ENCODE measurements at regions not wholly inside any gene's neighbourhood (a gene's known extent, or its start where the extent isn't known, plus 50 kb on each side); places are given as distances from the start of the nearest gene placed in this dataset.
"Not testable (repeated sequence)": the region's sequence is repeated elsewhere in the genome, so short reads cannot be mapped to it uniquely, and the experiment has no call there.

DNA sequence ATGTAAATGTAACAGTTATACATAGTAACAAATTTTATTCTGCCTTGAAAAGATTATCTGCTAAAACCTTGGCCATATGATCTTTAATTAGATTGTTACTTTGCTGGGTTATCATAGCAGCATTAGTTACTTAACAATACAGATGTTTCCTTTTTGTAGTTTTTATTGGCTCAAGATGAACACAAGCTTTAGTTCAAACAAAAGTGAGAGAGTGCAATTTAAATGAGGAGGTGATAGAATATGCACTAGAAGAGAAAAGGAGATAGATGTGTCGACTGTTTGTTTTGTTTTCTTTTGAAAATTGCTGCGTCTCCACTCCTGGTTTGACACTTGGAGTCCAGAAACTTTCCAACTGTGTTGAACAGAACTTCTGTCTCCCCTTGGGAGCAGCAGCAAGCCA is 91.4 kb upstream of the CAV2 start:
- no peak for DNase-seq
- peaks cover 35% of the 10 kb centered on the region for H3K27me3 Mint-ChIP-seq
- no peaks in the 10 kb centered on the region for H3K9me3 Mint-ChIP-seq
- H3K27ac Mint-ChIP-seq: no peak overlapping the region
- H3K4me3 Mint-ChIP-seq: no peak overlapping the region
- no peaks in the 10 kb centered on the region for H3K4me1 Mint-ChIP-seq (ENCODE audit: low read depth)
- no peaks in the 10 kb centered on the region for H3K36me3 Mint-ChIP-seq (ENCODE audit: low read depth)

GRCh38 chr7:116408831-116409453 is 90.6 kb upstream of the CAV2 start:
- DNase-seq; H3K36me3 Mint-ChIP-seq (ENCODE audit: low read depth): not testable (repeated sequence)

GRCh38 chr7:116410694-116411093 is 88.8 kb upstream of the CAV2 start:
- not testable (repeated sequence) for H3K4me1 Mint-ChIP-seq (ENCODE audit: low read depth); H3K36me3 Mint-ChIP-seq (ENCODE audit: low read depth); DNase-seq; H3K9me3 Mint-ChIP-seq; H3K27ac Mint-ChIP-seq; H3K4me3 Mint-ChIP-seq
- H3K27me3 Mint-ChIP-seq: peaks cover 17% of the 10 kb centered on the region

More at GRCh38 chr7:116408831-116409453, 90.6 kb upstream of the CAV2 start:
- H3K27ac Mint-ChIP-seq; H3K4me1 Mint-ChIP-seq (ENCODE audit: low read depth); H3K9me3 Mint-ChIP-seq; H3K4me3 Mint-ChIP-seq: not testable (repeated sequence)
- peaks cover 32% of the 10 kb centered on the region for H3K27me3 Mint-ChIP-seq

- H3K36me3 Mint-ChIP-seq (ENCODE audit: low read depth): no peaks in the 10 kb centered on the region
- H3K4me1 Mint-ChIP-seq (ENCODE audit: low read depth): no peaks in the 10 kb centered on the region
- no peaks in the 10 kb centered on the region for H3K9me3 Mint-ChIP-seq
- no peak overlapping the region for H3K27ac Mint-ChIP-seq
- peaks cover 11% of the 10 kb centered on the region for H3K27me3 Mint-ChIP-seq
- DNase-seq: no peak
- H3K4me3 Mint-ChIP-seq: no peak overlapping the region
These were observed 81.8 kb upstream of the CAV2 start for GRCh38 chr7:116417593-116418345.

- peaks cover 11% of the 10 kb centered on the region for H3K27me3 Mint-ChIP-seq
- DNase-seq: no peak
- no peaks in the 10 kb centered on the region for H3K4me1 Mint-ChIP-seq (ENCODE audit: low read depth)
- H3K4me3 Mint-ChIP-seq: no peak overlapping the region
- H3K9me3 Mint-ChIP-seq: no peaks in the 10 kb centered on the region
- H3K27ac Mint-ChIP-seq: no peak overlapping the region
- H3K36me3 Mint-ChIP-seq (ENCODE audit: low read depth): no peaks in the 10 kb centered on the region
These were observed 81.0 kb upstream of the CAV2 start for GRCh38 chr7:116418524-116418923.

GRCh38 chr7:116420003-116420402 is 79.5 kb upstream of the CAV2 start:
- no peak overlapping the region for H3K27ac Mint-ChIP-seq
- H3K4me1 Mint-ChIP-seq (ENCODE audit: low read depth): no peaks in the 10 kb centered on the region
- H3K36me3 Mint-ChIP-seq (ENCODE audit: low read depth): no peaks in the 10 kb centered on the region
- no peak for DNase-seq
- H3K27me3 Mint-ChIP-seq: peaks cover 13% of the 10 kb centered on the region
- H3K9me3 Mint-ChIP-seq: no peaks in the 10 kb centered on the region
- no peak overlapping the region for H3K4me3 Mint-ChIP-seq

- H3K27ac Mint-ChIP-seq: no peak overlapping the region
- H3K4me3 Mint-ChIP-seq: no peak overlapping the region
- no peaks in the 10 kb centered on the region for H3K36me3 Mint-ChIP-seq (ENCODE audit: low read depth)
These were observed 78.2 kb upstream of the CAV2 start for GRCh38 chr7:116421298-116421697.

DNA sequence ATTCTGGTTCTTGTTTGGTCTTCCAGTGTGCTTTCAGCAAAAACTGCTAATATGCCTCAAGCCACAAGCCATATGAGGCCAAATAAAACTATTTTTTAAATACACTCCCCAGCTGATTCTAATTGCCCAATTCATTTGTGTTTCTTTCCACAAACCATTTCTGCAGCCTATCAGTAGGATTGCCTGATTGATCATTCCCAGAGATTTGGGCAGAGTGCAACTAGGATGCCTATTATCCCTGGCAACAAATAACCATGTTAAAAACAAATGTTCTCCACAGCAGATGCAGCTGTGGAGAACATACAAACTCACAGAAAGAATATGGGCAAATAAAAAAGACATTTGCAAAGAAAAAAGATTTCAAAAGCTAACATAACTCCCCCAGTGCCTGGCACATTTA is 76.9 kb upstream of the CAV2 start:
- DNase-seq: no peak
- no peaks in the 10 kb centered on the region for H3K36me3 Mint-ChIP-seq (ENCODE audit: low read depth)
- H3K27ac Mint-ChIP-seq: no peak overlapping the region
- no peaks in the 10 kb centered on the region for H3K9me3 Mint-ChIP-seq
- H3K4me1 Mint-ChIP-seq (ENCODE audit: low read depth): peaks cover 4% of the 10 kb centered on the region
- no peak overlapping the region for H3K4me3 Mint-ChIP-seq
- H3K27me3 Mint-ChIP-seq: peaks cover 20% of the 10 kb centered on the region

More at GRCh38 chr7:116421298-116421697, 78.2 kb upstream of the CAV2 start:
- Mint-ChIP-seq H3K27me3 (peaks cover 15% of the 10 kb centered on the region), H3K4me1 (ENCODE audit: low read depth) (peaks cover under 1% of the 10 kb centered on the region), H3K9me3 (no peaks in the 10 kb centered on the region)
- DNase-seq: no peak

- H3K27me3 Mint-ChIP-seq: peaks cover 20% of the 10 kb centered on the region
- H3K36me3 Mint-ChIP-seq (ENCODE audit: low read depth): no peaks in the 10 kb centered on the region
- no peaks in the 10 kb centered on the region for H3K9me3 Mint-ChIP-seq
- H3K4me1 Mint-ChIP-seq (ENCODE audit: low read depth): peaks cover 4% of the 10 kb centered on the region
- no peak overlapping the region for H3K27ac Mint-ChIP-seq
- no peak overlapping the region for H3K4me3 Mint-ChIP-seq
- no peak for DNase-seq
These were observed 76.0 kb upstream of the CAV2 start for GRCh38 chr7:116423499-116423898.

- Mint-ChIP-seq H3K9me3 (no peaks in the 10 kb centered on the region), H3K27ac (no peak overlapping the region), H3K4me1 (ENCODE audit: low read depth) (peaks cover 4% of the 10 kb centered on the region), H3K36me3 (ENCODE audit: low read depth) (no peaks in the 10 kb centered on the region), H3K27me3 (peaks cover 18% of the 10 kb centered on the region), H3K4me3 (no peak overlapping the region)
- DNase-seq: no peak
These were observed 73.8 kb upstream of the CAV2 start for GRCh38 chr7:116425647-116426209.

GRCh38 chr7:116426428-116427156 is 72.9 kb upstream of the CAV2 start:
- no peaks in the 10 kb centered on the region for H3K36me3 Mint-ChIP-seq (ENCODE audit: low read depth)
- no peaks in the 10 kb centered on the region for H3K9me3 Mint-ChIP-seq
- H3K4me3 Mint-ChIP-seq: no peak overlapping the region
- peaks cover 12% of the 10 kb centered on the region for H3K27me3 Mint-ChIP-seq
- no peak overlapping the region for H3K27ac Mint-ChIP-seq
- peaks cover 4% of the 10 kb centered on the region for H3K4me1 Mint-ChIP-seq (ENCODE audit: low read depth)
- DNase-seq: no peak

DNA sequence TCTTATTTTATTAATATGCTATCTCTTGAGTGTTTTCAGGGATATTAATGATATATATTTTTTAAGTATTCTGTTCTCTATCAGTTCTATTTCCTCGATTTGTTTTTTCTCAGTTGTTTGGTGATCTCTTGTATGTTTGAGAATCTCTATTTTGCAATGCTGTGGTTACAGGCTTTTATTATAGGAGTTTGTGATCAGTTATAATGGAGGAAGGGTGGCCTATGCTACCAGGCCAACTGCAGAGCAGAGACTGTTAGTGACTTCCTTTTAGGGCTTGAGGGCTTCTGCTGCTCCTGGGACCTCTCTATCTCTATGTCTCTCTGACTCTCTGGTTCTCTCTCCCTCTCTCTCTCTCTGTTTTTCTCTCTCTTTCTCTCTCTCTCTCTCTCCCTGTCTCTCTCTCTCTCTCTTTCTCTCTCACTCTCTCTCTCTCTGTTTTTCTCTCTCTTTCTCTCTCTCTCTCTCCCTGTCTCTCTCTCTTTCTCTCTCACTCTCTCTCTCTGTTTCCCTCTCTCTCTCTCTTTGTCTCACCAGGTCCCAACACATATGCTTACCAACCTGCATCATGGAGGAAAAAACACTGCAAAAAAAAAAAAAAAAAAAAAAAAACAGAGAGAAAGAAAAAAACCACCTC is 69.4 kb upstream of the CAV2 start:
- Mint-ChIP-seq H3K36me3 (ENCODE audit: low read depth) (no peaks in the 10 kb centered on the region), H3K9me3 (no peaks in the 10 kb centered on the region), H3K4me3 (no peak overlapping the region), H3K4me1 (ENCODE audit: low read depth) (peaks cover 4% of the 10 kb centered on the region), H3K27me3 (peaks cover 34% of the 10 kb centered on the region), H3K27ac (no peak overlapping the region)
- no peak for DNase-seq

DNA sequence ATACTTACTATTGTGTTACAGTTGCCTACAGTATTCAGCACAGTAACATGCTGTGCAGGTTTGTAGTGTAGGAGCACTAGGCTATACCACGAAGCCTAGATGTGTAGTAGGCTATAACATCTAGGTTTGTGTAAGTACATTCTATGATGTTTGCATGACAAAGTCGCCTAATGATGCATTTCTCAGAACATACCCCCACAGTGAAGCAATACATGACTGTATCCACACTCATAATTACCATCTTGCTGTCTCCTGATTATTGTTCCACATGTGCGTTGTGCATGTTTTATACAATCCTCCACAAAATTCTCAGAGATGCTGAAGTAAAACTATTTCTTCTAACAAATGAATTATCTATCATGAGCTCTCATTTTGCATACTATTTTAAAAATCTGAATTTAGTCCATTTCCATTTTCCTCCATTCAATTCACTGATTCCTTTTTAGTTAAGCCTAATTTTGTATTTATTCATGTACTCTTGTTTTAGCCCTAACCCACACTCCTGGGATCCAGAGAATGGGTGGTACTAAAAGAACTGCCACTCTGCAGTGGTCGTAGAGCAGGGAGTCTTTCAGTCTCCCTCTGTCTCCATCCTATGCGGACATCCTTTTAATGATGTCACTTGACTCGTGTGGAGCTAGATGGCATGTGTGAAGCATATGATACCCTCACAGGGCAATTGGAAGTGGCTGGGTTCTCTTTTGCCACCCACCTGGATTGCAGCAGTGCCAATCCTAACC is 67.6 kb upstream of the CAV2 start:
- Mint-ChIP-seq H3K4me3 (no peak overlapping the region), H3K4me1 (ENCODE audit: low read depth) (no peaks in the 10 kb centered on the region), H3K27ac (no peak overlapping the region), H3K9me3 (no peaks in the 10 kb centered on the region), H3K27me3 (peaks cover 41% of the 10 kb centered on the region), H3K36me3 (ENCODE audit: low read depth) (no peaks in the 10 kb centered on the region)
- no peak for DNase-seq

DNA sequence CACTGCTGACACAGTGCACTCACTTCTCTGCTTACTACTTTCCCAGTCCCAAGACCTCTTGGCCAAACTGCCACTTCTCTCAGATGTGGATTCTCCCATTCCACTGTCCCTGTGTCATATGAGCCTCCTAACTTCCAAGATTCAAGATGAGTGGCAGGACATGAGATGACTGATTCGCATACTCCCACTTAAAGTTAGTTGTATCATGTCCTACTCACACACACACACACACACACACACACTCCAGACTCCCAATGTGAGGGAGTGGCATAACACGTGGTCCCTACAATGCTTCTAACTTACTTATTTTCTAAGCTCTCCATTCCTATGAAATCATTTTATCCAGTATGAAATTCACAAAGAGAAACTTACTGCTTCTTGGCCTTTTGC is 67.0 kb upstream of the CAV2 start:
- no peak overlapping the region for H3K4me3 Mint-ChIP-seq
- no peak for DNase-seq
- peaks cover 37% of the 10 kb centered on the region for H3K27me3 Mint-ChIP-seq
- no peaks in the 10 kb centered on the region for H3K36me3 Mint-ChIP-seq (ENCODE audit: low read depth)
- H3K9me3 Mint-ChIP-seq: no peaks in the 10 kb centered on the region
- H3K27ac Mint-ChIP-seq: no peak overlapping the region
- H3K4me1 Mint-ChIP-seq (ENCODE audit: low read depth): no peaks in the 10 kb centered on the region

Data from activated T-cell treated with anti-CD3 and anti-CD28 coated beads, Interleukin-2, amount 50 U/mL, for 24 hours (primary cell).